Stimulated activated CD8-positive, alpha-beta memory T cell treated with anti-CD3 and anti-CD28 coated beads, Interleukin-15, amount 100 ng/mL, for 48 hours (primary cell): ENCODE measurements at regions not wholly inside any gene's neighbourhood (a gene's known extent, or its start where the extent isn't known, plus 50 kb on each side); places are given as distances from the start of the nearest gene placed in this dataset.
"Not testable (repeated sequence)": the region's sequence is repeated elsewhere in the genome, so short reads cannot be mapped to it uniquely, and the experiment has no call there.

Experiments
- DNase-seq, 2 donors: peaks; one replicate each; pipeline ENCODE4 v3.0.0-alpha.2; 2020; ENCODE audit warnings: low read depth in 2 of 2

DNA sequence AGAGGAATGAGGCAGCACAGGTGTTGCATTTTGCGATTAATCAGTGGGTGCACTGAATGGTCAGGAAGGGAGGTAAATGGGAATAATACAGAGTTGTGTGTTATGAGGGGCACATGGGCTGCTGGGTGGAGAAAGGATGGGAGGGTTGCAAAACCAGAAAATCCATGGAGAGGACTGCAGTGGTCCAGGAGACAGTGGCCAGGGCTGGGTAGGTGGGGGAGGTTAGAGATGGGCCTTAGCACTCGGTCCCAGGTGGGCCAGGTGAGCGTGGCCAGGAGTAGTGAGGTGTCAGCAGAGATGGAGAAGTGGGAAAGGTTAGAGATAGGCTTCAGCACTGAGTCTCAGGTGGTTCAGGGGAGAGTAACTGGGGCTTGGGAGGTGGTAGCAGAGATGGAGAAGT lies 399.1 kb upstream of the LARGE1 start:
- DNase-seq, result no peak

DNA sequence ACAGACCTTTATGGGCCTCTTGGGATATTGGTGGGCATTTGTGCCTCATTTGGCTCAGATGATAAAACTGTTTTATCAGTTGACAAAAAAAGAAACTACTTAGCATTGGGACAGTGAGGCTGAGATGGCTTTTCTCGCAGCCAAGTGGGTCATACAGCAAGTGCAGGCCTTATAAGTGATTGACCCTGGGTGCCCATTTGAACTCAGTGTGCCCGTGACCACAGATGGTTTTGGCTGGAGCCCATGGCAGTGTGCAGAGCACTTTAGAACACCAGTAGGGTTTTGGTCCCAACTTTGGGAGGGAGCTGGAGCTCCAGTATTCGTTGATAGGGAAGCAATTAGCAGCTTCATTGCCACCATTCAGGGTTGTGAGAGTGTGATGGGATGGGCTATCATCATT lies 404.5 kb upstream of the LARGE1 start:
- DNase-seq, result no peak

DNA sequence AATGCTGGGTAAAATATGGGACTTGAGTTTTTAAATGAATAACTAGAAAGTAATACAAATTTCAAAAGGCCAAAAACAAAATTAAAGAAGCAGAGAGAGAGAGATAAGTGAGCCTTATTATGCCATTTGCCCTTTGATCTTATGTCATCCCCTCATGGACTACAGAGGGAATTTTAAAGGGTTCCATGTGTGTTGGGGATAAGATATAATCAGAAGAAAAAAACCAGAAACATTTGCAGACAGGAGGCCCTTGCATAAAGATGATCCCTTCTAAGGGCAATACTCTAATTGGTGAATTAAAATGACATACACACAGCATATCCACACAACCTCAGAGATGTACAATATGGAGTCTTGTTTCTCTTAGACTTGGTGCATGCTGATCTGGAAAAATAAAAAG lies 406.6 kb upstream of the LARGE1 start:
- no peak for DNase-seq

DNA sequence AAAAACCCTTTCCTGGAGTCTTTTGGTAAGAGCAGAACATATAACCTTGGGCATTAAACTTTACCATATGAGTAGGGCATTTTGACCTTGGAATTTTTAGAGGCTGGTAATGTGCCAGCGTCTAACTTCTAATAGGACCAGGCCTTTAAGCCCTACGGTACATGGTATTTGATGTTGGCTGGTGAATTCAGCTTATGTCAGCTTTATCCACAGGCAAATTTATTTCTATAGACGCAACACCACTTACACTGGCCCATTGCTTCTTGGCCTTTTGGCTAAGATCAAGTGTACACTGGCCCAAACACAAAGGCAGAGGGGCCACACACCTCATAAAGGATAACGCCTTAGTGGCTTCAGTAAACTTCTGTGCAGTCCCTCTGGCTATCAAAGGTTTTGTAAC lies 410.2 kb upstream of the LARGE1 start:
- no peak for DNase-seq

DNA sequence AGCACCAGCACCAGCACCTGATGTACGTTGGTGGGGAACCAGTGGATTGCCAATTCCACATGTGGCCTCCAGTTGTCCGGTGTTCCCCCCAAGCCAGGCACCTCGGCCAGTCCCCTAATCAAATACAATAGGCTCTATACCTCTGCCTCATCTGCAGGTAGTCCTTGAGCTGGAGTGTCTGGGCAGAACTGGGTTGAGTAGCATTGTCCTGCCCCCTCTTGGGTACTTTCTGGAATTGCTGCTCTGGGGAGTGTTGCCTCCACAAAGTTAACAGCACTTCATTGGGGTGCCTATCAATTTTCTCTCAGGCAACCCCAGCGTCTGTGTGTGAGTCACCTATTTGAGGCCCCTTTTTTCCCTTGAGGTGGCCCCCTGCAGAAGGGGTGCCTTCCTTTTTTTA lies 413.0 kb upstream of the LARGE1 start:
- no peak for DNase-seq

DNA sequence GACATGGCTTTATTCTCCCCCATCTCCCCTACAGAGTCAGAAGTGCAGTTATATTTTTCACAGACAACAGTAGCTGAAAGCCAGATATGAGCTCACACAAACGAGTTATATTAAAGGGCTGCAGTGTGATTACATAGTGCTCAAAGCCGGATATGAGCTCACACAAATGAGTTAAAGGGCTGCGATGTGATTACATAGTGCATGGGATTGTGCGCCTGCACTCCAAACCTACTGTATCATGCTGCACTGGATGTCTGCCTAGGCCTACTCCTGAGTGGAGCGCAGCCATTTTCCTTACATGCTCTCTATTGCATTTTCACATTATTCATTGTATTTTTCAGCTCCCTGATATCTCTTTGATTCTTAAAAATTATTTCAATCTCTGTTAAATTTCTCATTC lies 414.6 kb upstream of the LARGE1 start:
- DNase-seq, result no peak

DNA sequence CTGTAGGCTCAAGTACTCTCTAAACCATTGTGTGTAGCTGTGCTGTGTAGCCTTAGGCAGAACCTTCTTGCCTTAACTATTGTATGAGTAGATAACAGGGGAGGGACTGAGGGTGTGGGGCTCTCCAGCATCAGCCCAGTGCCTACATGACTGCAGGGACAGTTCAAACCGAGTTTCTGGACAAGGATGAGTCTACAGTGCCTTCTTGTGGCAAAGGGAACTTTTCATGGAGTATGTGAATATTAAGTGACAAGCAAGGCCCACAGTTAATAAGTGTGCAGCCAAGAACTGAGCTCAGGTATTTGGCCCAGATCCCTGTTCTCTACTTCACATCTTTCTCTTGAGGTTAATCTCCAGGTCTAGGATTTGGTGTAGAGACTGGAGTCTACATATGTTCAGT lies 424.4 kb upstream of the LARGE1 start:
- DNase-seq, result no peak

DNA sequence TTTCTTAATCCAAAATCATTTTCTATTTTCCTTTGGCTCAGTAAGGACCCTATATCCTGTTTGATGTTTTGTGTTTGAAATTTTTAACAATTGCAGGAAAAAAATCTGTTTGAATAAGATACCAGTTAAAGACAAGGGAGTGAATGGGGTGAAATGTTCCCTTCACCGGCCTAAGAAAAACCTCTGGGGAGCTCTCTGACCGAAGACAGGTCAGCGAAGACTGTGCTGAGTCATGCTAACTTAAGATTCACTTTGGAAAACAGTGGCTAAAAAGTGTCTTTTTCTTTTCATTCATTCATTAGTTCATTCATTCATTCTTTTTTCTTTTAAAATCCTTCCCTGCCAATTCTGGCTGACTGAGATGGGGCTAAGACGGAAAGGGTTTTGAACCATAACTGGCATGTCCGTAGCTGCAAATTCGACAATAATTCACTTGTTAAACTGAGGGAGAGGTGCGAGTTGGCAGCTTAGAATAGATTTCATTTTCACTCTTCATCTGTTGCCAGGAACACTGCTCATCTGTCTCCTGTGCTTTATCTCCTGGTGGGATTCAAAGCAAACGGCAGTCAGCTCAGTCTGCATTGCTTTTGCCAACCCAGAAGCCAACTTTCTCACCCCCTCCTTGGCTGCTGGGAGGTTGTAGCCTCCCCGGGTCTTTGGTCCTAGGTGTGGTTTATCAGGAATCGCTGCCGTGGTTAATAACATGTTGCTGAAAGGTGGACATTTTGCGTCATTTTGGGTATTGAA lies 434.0 kb upstream of the LARGE1 start:
- DNase-seq, result no peak

DNA sequence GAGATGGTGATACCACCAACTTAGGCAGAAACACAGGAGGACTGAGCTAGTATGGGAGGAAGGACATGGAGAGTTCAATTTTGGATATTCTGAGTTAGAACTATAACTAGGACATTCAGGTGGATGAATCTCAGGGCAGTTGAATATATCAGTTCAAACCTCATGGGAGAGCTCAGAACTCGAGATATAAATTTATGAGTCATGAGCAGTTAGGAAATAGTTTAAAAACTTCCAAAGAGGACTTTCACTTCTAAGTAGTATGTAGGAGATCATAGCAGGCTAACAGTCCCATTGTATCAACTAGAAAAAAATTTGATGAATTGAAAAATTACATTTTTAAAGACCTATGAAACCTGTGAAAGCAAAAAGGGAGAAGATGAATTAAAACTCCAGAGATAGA lies 436.2 kb upstream of the LARGE1 start:
- no peak for DNase-seq

DNA sequence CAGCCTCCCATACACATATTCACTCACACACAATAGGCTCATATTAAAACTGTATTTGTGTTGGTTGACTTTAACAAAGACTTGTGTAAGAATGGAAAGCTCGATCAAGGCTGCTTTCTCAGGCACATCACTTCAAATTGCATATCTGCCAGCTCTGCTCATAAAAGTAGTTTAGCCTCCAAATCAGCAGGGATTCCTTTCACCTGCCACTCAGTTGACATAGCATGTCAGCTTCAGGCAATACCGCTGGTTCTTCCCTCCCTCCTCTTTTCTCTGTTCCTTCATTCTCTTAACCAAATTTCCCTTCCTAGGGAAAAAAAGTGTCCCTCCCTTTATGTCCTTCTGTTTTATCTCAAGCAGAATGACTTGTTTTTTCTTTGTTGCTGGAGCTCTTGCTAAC lies 450.4 kb upstream of the LARGE1 start:
- DNase-seq, result no peak

DNA sequence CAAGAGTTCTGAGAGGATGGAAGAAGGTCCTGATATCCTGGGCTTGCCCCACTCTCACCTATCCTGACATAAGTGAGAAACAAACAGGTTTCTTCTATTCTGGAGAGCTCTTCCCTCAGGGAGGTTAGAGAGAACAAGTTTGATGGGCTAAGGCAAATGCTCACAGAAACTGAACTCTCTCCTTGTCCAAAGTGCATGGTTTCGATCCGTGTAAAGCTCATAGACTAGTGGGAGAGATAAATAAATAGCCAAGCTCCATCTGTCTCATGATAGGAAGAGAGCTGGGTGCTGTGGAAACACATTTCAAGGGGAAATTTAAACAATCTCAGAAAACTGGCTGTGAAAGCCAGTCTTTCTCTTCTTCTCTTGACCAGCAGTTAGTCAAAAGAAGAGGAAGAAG lies 459.5 kb upstream of the LARGE1 start:
- no peak for DNase-seq

DNA sequence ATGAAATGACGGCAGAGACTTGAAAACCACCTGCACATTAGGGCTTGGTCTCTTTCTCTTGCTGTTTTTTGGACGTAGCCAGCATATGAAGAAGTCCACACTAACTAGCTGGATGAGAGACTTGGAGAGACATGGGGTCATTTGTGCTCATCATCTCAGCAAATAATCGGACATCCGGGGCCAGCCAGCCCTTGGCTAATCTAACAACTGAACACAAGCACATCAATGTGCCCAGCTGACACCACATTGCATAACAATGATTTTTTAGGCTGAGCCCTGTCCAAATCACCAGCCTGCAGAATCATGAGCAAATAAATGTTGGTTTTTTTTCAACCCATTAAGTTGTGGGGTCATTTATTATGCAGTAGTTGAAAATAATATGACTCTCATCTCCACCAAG lies 460.3 kb upstream of the LARGE1 start:
- no peak for DNase-seq

DNA sequence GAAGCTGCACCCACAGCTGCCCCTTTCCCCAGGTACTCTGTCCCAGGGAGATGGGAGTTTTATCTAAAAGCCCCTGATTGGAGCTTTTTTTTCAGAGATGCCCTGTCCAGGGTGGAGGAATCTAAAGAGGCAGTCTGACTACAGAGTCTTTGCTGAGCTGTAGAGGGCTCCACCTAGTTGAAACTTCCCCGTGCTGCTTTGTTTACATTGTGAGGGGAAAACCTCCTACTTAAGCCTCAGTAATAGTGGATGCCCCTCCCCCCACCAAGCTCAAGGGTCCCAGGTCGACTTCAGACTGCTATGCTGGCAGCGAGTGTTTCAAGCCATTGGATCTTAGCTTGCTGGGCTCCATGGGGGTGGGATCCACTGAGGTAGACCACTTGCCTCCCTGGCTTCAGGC lies 470.1 kb upstream of the LARGE1 start:
- no peak for DNase-seq

DNA sequence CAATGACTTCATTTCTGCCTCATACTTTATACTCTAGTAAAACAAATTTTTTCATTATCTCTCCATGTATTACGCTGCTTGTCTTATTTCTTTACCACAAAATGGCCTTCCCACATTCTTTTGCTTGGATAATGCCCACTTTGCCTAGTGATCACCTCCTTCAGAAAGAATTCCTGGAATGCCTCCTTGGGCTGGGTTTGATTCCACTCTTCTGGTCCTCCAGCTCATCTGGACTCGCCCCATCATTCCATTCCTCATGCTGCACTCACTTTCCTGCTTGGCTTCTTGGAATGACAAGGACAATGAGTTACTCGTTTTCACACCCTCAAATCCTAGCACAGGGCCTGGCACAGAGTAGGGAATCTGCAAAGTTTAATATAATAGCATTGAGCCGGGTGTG lies 475.1 kb upstream of the LARGE1 start:
- no peak for DNase-seq

DNA sequence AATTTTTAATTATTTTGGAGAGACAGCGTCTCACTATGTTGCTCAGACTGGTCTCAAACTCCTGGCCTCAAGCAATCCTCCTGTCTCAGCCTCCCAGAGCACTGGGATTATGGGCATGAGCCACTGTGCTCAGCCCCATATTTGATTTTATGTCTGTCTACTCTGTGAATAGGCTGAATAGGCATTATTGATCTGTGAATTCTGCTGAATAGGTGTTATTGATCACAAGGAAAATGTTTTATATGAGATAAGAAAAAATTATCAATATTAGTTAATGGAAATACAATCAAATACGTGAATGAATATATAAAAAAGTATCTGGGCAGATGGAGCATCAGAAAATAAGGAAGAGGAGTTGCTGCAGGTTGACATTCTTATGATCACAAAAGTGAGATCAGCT lies 483.4 kb upstream of the LARGE1 start:
- no peak for DNase-seq

DNA sequence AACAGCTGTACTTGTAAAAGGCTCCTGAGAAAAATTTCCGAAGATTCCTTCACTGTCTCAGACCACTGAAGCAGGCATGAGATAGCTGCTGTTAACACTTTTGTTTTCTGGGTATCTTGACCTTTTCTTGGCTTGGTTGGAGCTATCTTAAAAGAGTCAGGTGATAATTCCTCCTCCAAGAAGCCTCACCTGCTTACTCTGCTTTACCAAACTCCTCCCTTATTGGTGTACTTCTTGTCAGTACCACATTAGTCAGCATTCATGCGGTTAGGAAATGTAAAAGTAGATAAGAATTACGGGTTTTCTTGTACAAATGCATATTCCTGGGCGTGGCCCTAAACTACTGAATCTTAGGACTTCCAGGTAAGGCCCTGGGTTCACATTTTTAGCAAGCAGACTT lies 489.8 kb upstream of the LARGE1 start:
- DNase-seq, result no peak

DNA sequence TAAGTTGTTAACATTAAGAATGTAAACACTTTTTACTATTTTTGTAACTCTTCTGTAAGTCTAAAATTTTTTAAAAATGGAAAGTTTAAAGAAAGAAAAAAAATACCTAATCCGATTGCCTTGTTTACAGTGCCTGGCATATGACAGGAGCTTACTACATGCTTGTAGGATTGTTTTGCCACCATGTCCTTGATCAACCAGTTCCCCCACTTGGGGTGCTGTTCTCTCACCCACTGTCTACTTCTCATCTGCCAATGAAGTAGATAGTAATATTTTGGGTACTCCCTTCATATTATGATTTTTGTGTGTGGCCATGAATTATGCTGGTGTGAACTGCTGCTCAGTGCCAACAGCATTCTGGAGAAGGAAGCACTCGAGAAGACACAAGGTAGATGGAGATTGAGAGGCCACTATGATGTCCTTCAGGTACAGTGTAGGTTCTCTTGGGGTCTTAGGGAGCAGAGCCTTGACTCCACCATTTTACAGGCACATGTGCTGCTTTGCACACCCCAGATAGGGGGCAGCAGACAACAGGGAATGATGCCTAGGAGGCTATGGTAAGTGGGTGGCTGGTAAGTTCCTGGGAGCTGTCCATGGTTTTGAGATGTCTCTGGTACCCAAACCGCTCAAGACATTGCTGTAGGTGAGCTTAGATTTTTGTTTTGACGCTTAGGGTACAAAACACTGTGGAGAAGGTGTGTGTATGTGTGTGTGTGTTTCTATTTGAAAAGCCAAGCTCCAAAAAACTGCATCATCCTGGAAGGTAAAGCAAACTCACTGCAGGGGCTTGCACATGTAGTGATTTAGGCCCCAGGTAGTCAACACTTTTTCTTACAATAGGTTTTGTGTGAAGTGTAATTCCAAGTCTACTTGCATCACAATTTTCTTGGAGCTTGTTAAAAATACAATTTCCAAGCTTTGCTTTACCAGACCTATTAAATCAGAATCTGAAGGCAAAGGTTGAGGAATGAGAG lies 494.5 kb upstream of the LARGE1 start:
- DNase-seq, result peak in 1 of 2 donors; percentile 4

DNA sequence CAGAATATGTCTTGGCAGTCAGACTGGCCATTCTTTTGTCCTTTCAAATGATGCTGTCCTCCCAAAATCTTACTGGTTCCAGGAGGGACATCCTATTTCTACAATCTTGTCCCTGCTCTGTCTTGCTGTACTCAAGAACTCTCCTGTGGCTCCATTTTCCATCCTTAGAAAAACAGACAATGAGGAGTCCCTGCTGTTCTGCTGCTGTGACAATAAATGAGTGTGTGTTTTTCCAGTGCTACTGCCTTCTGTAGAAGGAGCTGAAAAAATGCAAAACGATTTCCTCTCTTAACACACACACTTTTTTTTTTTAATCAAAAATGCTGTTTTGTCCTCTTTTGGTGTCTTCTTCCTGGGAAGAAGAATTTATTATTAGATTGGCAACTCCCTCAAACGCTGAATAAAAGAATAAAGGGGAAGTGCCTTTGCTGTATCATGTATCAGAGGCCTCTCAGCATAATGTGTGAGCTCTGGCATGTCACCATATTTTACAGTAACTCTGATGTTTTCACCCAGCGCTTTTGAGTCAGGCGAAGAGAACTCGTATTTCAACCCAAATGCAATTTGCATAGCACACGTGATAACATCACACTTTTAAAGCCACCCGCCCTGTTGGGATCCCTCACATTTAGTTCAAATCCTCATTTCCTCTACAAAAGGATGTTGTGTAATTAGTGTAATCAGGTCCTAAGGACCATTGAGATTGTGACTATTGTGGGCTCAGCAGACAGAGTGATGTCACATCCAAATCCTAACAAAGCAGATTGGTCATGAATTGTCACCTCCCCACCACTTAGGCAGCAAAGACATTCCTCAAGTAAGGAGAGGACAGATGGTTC lies 496.0 kb upstream of the LARGE1 start:
- DNase-seq, result no peak

DNA sequence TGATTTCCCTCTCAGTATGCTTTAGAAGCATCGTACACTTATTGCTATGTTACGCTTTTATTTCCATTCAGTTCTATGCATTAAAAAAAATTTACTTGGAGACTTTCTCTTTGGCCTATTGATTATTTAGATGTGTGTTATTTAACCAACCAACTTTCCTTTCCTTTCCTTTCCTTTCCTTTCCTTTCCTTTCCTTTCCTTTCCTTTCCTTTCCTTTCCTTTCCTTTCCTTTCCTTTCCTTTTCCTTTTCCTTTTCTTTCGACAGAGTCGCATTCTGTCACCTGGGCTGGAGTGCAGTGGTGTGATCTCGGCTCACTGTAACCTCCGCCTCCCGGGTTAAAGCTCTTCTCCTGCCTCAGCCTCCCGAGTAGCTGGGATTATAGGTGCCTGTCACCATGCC lies 502.7 kb upstream of the LARGE1 start:
- not testable (repeated sequence) for DNase-seq

DNA sequence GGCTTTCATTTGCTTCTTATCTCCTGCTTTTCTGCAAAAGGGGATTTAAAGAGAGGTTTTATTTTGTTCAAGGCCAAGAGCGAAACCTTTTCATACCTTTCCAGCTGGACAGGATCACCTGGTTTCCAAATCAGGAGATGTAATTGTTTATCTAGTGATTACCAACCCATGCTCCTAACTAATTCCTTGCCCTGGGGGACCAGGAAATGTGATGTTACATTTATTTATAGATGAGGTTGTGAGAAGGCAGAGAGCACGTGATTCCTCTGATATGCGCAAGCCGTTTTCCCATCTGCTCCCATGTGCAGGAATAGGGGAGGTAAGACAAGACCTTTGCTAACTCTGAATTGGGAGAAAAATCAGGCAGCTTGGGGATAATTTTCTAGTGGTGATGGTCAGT lies 507.2 kb upstream of the LARGE1 start:
- DNase-seq, result no peak

DNA sequence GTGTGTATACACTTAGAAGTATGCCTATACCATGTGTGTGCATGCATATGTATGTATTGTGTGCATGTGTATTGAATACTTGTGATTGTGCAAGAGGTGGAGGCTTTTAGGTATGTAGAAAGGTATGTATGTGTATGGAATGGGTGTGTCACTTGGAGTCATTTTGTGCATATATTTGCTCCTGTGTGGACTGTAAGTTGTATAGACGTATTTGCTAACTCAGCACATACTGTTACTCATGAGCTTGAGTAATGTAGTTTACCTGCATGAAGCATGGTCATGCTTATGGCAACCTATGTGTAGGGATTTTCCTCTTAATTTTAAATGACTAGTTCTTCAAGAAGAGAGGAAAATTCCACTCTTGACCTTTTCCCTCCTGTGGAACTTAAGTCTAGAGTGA lies 507.6 kb upstream of the LARGE1 start:
- no peak for DNase-seq

DNA sequence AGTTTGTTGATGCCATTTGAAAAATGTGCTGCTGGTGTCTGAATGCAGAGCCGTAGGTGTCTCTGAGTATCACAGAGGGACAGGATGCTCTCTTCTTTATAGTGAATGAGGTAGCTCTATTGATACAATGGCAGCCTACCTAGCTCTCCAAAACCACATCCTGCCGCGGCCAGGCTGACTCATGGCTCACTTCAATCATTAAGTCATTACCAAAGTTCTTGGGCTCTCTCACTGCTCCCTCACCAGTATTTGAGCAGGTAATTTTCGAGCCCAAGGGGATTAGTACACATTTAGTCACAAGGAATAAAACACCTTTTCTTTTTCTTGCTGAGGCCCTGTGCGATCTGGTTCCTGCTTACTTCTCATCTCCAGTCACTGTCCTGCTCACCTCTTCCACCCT lies 509.0 kb upstream of the LARGE1 start:
- no peak for DNase-seq
